GM19043 (cell line): ENCODE measurements at regions not wholly inside any gene's neighbourhood (a gene's known extent, or its start where the extent isn't known, plus 50 kb on each side); places are given as distances from the start of the nearest gene placed in this dataset.
A peak's percentile ranks its signal among the peaks of the same experiment; 100 is the strongest.

Source experiments
- ATAC-seq: cut with Tn5 transposase; IDR thresholded peaks from one replicate; pipeline ENCODE4 v1.9.1; 2021; ENCODE audit warnings: low read depth; ENCODE audit not compliant: unreplicated experiment

DNA sequence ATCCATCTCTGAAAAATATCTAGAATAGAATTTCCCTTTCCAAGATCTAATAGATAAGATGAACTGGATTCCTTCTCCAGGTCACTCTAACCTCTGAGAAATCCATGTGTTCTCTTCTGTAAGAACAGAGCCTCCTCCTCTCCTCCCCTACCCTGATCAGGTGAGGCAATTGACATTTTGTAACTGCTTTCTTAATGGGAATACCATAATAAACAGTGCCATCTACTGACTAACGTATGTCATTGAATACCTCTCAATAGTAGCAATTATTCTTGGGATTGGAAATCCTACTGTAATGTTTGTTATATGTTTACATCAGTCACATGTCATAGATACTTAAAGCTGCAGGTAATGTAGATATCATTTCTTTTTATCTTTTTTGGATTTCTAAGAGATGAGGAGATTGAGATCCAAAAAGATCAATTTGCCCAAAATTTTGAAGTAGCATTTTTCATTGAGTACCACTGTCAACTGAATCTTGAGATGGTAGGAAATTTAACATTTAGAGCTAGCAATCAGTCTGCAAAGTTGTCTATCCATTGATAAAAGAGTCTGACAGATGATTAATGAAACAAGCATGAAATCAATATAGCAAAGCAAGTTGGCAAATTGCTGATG is 365.8 kb upstream of the HSF2 start:
- peak; percentile 92 for ATAC-seq

GRCh38 chr6:122035173-122035572 is 364.3 kb upstream of the HSF2 start:
- no peak for ATAC-seq

DNA sequence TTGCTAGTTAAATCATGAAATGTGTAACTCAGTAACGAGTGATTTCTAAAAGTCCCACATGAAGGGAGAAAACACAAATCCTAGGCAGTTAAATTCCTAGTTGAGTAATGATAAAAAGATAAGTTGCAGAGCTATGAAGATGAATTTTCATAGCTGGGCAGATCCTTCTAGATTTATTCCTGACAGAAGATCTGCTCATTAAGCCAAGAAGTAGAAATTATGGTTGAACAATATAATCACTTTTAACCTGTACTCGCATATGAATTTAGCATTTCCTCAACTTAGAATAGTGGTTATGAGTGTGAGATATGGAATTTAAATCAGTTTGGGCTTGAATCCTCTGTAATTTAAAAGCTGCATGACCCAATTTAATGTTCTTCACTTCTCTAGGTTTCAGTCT is 359.2 kb upstream of the HSF2 start:
- no peak for ATAC-seq

DNA sequence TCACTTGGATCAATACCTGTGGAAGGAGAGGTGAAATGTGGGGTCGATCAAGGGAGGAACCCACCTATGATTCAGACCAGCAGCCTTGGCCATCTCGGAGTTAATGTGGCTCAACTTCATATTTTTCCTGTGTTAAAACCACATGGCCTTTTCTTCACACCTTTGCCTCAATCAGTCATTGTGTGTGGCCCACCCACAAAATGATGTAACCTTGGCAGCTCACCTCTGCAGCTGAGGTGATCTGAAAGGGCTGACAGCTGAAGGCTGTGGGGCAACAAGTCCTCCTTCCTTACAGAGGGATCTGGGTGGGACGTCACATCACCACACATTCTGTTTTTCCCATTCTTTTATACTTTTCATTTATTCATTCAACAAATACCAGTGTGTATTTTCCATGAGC is 357.1 kb upstream of the HSF2 start:
- no peak for ATAC-seq

DNA sequence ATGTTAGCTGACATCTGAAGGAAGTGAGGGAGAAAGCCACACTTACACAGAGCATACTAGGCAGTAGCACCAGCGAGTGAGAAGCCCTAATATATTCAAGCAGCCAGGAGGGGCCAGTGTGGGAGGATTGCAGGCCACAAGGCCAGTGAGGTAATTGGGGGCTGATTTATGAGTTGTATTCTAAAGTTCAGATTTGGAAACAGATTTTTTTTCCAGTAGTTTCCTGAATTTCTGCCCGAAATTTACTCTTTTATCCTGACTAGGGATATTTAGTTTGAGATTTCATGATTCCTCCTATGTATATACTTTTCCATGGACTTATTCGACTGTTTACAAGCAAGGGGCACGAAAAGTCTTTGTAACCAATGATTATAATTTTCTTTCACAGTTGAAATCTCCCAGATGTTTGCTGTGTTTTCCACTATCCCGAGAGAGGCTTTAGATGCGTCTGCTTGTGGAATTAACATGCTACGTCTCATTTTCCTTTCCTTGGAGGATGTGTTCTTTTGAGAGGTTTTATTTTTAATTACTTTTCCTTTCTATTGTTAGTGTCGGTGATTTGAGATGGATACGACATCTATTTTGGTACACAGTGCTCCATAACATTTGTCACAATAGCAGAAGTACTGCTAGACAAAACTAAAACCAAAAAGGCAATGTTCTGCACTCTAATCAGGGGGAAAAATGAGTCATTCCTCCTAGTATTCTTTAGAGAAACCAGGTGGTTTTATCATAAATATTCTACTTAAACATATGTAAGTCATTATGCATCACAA is 356.3 kb upstream of the HSF2 start:
- ATAC-seq, result no peak

DNA sequence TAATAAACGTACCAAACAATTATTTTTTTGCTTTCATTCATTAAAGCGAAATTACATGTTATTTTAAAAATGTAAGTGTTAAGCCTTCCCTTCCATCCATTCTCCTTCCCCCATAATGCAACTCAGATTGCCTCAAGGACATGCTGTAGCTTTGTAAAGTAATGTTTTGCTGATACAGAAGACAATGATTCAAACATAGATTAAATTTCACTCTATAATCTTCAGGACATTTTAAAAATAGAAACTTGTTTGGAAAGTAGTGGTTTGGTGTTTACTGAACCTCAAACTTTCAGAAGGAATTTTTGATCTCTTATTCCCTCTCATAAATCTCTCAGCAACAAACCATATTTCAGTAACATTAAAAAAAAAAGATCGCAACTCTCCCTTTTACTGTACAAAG is 350.9 kb upstream of the HSF2 start:
- no peak for ATAC-seq

GRCh38 chr6:122049341-122049740 is 350.1 kb upstream of the HSF2 start:
- ATAC-seq, result no peak

DNA sequence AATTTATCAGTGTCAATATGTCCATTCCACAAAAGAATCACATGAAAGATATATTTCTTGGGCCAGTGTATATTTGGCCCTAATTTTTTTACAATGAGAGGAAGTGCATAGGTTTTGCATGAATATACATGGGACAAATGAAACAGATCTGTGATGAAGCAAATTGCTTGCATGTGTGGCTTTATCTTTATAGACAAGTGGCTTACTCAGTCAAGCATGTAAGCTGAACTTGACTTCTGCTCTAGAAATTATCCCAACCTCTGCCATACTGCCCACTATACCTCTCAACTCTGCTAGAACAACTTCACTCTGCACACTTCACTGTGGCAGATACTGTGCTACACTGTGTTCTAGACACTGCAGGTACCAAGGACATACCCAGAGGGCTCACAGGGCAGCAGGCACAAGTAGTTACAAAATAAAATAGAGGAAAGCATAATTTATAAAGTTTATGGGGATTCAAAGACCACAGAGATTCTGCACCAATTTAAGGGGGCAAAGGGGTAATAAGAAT is 349.2 kb upstream of the HSF2 start:
- ATAC-seq, result no peak

DNA sequence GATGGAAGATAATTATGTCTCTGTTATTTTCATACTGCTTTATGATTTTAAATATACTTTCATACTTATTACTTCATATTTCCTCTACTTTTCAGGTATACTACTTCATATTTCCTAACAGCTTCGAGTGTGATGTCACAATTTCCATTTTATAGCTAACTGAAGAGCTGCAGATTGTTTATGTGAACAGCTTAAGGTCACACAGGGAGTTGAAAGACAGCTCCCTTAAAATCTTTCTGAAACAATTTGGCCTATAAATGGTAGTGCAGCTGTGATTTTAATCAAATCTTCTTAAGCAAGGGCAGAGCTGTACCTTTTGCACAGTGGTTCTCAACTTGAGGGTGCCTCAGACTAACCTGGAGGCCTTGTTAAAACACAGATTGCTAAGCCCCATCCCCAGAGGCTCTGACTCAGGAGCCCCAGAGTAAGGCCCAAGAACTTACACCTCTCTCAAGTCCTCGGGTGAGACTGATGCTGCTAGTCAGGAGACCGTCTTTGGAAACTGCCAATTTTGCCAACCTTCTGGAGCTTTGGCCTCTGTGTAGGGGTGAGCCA is 347.0 kb upstream of the HSF2 start:
- ATAC-seq, result no peak

- ATAC-seq, result no peak
These were observed 339.5 kb upstream of the HSF2 start for GRCh38 chr6:122059918-122060317.

- no peak for ATAC-seq
These were observed 337.6 kb upstream of the HSF2 start for GRCh38 chr6:122061855-122062254.

- no peak for ATAC-seq
These were observed 336.4 kb upstream of the HSF2 start for GRCh38 chr6:122063076-122063475.

- no peak for ATAC-seq
These were observed 335.7 kb upstream of the HSF2 start for GRCh38 chr6:122063761-122064160.

DNA sequence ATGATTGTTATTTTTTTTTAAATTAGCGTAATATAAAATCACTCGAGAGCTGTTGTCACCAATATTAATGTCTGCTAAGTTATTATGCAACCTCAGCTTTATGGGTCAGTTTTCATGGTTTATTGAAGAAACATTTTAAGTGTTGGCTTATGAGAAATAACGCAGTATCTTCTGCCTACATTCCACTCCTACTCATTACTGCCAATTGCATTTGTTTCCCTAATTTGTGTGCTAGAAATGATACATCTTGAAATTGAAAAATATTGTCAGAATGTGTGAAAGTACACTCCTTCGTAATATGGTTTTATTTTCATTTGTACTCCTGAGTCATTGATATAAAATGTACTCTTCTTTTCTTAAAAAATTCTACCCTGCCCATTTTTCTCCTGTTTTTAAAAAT is 333.3 kb upstream of the HSF2 start:
- no peak for ATAC-seq

- ATAC-seq, result no peak
These were observed 331.1 kb upstream of the HSF2 start for GRCh38 chr6:122068291-122068769.

GRCh38 chr6:122069932-122070331 is 329.5 kb upstream of the HSF2 start:
- ATAC-seq, result no peak

GRCh38 chr6:122072014-122072647 is 327.3 kb upstream of the HSF2 start:
- ATAC-seq, result no peak

- ATAC-seq, result no peak
These were observed 324.2 kb upstream of the HSF2 start for GRCh38 chr6:122075084-122075838.

DNA sequence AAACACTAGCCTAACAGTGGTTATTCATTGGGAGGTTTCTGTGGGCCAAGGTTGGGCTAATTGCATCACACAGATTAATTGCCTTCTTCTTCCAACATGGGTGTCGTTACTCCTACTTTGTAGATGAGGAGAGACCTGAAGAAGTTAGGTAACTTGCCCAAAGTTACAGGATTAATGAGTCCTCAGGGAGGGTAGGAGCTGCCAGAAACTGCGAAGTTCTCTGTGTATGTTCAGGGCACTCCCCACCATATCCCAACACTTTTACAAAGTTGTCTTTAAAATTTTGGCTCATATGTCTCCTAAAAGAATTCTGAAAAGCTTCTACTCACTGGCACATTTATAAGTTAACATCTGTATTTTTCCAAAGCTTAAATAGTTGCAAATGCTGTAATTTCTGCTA is 323.5 kb upstream of the HSF2 start:
- no peak for ATAC-seq

DNA sequence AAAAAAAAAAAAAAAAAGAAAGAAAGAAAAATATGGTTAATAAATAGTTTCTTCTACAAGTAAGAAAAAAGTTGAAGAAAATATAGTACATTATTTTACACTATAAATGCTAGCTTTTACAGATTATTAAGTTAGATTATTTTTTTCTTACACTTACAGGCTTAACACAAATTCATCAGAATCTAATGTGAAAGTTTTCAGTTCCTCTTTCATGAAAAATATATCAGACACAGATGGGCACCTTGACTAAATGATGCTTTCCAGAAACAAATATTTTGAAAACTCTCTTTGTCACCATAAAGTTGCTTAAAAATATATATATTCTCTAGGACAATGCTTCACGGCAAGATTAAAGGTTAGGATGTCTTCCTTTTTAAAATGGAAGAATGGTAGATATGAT is 321.8 kb upstream of the HSF2 start:
- no peak for ATAC-seq

DNA sequence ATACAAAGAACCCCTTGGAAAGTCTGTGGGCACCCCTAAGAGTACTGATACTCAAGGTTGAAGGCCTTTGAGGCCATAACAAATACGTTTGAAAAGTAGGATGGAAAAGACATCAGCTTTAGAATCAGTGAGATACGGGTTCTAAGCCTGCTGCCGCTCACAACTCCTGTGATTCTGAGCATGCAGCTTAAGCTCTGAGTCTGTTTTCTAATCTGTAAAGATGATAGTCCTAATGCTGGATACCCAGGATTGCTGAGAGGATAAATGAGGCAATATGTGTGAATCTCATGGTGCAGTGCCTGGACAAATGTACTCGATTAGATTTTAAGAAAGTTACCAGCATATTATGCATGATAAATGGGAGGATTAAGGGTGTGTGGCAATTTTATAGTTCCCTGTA is 321.0 kb upstream of the HSF2 start:
- no peak for ATAC-seq
